IPS-NIHi7 (cell line): ENCODE measurements at regions not wholly inside any gene's neighbourhood (a gene's known extent, or its start where the extent isn't known, plus 50 kb on each side); places are given as distances from the start of the nearest gene placed in this dataset.

Source experiments
- DNase-seq: peaks from one replicate; pipeline ENCODE4 v3.0.0; 2012; ENCODE audit warnings: mixed read lengths; ENCODE audit errors: extremely low spot score

GRCh38 chr11:62030071-62030684, 62.7 kb upstream of the FTH1 start:
- DNase-seq: peak; percentile 63

DNA sequence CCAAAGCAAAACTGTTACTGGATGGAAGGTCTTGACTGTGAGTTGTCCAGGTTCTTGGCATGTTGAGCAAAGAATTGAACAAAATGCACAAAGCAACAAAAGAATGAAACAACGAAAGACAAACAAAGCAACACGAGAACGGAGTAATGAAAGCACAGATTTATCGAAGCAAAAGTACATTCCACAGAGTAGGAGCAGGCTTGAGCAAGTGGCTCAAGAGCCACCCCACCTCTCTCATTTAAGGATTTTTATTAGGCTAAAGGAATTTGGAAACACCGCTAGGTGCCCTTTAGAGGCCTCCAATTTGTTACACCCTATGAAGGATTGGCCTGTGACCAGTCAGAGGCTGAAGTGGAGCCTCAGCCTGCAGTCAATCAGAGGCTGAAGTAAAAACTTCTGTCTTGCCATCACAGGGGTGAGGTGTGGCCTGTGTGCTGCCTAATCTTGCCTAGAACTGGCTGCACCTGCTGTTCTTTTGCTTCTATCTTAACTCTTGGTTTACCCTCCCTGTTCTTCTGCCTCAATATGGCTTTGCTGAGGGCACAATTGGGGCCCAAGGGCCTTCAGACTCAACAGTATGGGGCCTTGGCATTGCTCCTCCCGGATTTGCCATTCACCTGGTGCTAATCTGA, 59.4 kb upstream of the FTH1 start:
- no peak for DNase-seq

DNA sequence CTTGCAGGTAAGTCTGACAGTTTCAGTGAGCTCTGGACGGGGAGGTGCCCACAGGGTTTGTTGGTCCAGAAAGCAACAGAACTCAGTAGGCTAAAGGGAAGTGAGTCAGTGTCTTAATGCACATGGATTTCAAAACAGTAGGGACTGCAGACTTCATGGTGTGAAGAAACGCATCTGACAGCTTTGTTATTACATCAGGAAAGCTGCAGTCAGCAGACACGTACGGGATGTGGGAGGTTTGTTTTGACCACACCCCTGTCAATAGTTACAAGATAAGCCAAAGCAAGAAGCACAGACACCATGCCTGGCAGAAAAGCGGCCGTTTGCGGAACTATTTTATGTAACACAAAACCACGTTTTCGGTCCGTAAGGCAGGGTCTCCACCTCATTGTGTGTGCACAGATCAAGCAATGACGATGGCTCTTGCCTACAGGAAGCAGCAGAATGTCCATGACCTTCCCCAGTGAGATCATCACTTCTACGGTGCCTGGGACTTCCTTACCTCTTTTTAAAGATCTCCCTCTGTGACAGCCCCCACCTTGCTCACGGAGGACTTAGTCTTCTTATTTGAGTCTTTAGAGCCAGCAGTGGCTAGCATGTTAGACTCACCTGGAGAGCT, 58.2 kb upstream of the FTH1 start:
- DNase-seq: no peak

- no peak for DNase-seq
Measured at GRCh38 chr11:62024936-62025486, 57.6 kb upstream of the FTH1 start.

- DNase-seq: no peak
Measured at GRCh38 chr11:62022211-62022610, 54.8 kb upstream of the FTH1 start.

DNA sequence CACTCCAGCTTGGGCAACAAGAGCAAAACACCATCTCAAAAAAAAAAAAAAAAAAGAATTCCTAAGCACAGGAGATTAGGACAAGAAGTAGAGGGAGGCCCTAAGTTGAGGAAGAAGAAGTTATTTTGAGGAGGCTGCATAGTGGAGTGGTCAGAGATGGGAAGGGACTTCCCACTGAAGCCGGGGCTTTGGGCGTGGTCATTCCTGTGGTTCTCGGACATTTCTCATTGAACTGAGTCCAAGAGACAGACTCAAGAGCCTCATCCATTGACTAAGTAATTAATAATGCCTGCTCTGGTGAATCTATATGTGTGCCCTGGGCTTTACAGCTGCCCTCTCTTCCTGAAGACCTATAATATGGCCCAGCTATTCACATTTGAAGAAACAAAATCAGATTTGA, 53.2 kb upstream of the FTH1 start:
- DNase-seq: no peak

DNA sequence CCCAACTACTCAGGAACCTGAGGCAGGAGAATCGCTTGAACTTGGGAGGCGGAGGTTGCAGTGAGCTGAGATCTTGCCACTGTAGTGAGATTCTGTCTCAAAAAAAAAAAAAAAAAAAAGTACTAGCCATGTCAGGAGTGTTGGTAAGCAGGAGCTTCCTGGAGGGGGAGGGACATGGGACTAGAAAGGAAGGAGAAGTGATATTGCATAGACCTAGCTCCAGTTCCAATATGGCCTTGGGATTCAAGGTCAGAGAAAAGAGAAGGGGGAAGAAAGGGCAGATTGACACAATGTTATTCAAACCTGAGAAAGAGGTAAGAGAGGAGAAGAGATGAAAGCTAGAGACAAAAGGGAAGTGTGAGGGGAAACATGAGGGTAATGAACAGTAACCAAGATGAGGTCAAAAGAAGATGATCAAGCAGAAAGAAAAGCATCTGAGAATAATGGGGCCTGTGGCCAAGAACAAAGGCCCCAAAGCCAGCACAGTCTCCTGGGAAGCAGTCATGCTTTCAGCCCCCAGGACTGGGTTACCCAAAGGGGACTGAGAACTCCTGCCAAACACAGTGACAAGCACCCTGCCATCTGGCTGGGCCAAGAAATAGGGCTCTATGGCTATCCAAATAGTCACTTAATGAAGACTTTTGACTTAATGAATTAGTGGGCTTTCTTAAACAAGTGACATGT, 51.7 kb upstream of the FTH1 start:
- DNase-seq: no peak

GRCh38 chr11:62017878-62018655, 50.6 kb upstream of the FTH1 start:
- no peak for DNase-seq
